MG63 (cell line): ENCODE measurements at regions not wholly inside any gene's neighbourhood (a gene's known extent, or its start where the extent isn't known, plus 50 kb on each side); places are given as distances from the start of the nearest gene placed in this dataset.

Experiments
- DNase-seq: peaks from one replicate; pipeline ENCODE4 v3.0.0-alpha.2; 2020
- H3K27me3 ChIP-seq: fragments of 250-450 bp; sonication (Bioruptor Pico); 2 replicates; pipeline ENCODE4 v1.5.1; 2020; ENCODE audit warnings: mild to moderate bottlenecking, moderate library complexity
- H3K36me3 ChIP-seq: fragments of 250-450 bp; sonication (Bioruptor Pico); 2 replicates; pipeline ENCODE4 v1.5.1; 2020; ENCODE audit warnings: mild to moderate bottlenecking, moderate library complexity
- H3K4me3 ChIP-seq: fragments of 250-450 bp; sonication (Bioruptor Pico); 2 replicates; pipeline ENCODE4 v1.5.1; 2020; ENCODE audit warnings: mild to moderate bottlenecking, moderate library complexity
- H3K9me3 ChIP-seq: fragments of 250-450 bp; sonication (Bioruptor Pico); 2 replicates; pipeline ENCODE4 v1.5.1; 2020; ENCODE audit warnings: mild to moderate bottlenecking, moderate library complexity

GRCh38 chr6:125469915-125470314 lies 168.1 kb upstream of the HDDC2 start:
- no peak for DNase-seq
- Histone ChIP-seq H3K27me3 (no peaks in the 10 kb centered on the region), H3K9me3 (no peaks in the 10 kb centered on the region), H3K36me3 (no peaks in the 10 kb centered on the region), H3K4me3 (no peak overlapping the region)

GRCh38 chr6:125471667-125472066 lies 169.9 kb upstream of the HDDC2 start:
- no peak overlapping the region for H3K4me3 ChIP-seq
- no peaks in the 10 kb centered on the region for H3K36me3 ChIP-seq
- no peaks in the 10 kb centered on the region for H3K9me3 ChIP-seq
- no peak for DNase-seq
- H3K27me3 ChIP-seq = no peaks in the 10 kb centered on the region

DNA sequence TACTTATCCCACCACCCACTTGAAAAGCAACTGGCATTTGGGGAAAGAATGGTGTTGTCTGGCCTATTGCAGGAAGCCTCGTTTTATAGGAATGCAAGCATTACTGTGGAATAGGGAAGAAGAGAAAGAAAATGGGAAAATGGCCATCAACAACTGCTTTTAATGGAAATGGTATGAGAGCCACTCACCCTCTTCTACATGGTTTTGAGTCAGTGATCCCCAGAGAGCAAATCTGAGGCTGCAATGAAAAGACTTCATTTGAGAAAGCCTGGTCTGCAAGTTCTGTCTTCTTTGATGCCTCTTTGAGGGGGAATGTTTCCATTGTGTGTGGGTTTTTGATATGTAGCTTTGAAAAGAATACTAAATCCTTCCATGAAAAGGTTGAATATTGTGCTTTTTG lies 172.3 kb upstream of the HDDC2 start:
- no peaks in the 10 kb centered on the region for H3K27me3 ChIP-seq
- DNase-seq = no peak
- no peaks in the 10 kb centered on the region for H3K9me3 ChIP-seq
- no peak overlapping the region for H3K4me3 ChIP-seq
- no peaks in the 10 kb centered on the region for H3K36me3 ChIP-seq

GRCh38 chr6:125477156-125477555 lies 175.4 kb upstream of the HDDC2 start:
- Histone ChIP-seq H3K4me3 (no peak overlapping the region), H3K36me3 (no peaks in the 10 kb centered on the region), H3K27me3 (no peaks in the 10 kb centered on the region), H3K9me3 (no peaks in the 10 kb centered on the region)
- no peak for DNase-seq

GRCh38 chr6:125477844-125478243 lies 176.1 kb upstream of the HDDC2 start:
- Histone ChIP-seq H3K4me3 (no peak overlapping the region), H3K27me3 (no peaks in the 10 kb centered on the region), H3K36me3 (no peaks in the 10 kb centered on the region), H3K9me3 (no peaks in the 10 kb centered on the region)
- peak; percentile 7 for DNase-seq

DNA sequence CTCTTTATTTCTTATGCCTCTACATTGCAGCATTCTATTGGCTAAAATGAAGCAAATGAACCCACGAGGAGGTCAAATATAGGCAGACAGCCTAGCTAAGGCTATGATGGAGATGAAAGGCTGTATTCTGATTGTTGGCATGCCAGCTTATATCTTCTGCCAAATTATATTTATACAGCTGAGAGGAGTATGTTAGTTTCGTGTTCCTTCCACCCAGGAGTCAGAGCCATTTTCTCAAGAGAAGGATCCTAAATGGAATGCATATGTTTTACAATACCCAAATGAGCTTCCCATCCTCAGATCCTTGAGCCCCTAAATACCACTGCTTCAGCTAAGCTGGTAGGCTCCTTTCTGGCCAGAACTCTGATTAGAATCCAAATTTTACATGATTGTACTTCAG lies 178.4 kb upstream of the HDDC2 start:
- no peaks in the 10 kb centered on the region for H3K27me3 ChIP-seq
- H3K9me3 ChIP-seq = no peaks in the 10 kb centered on the region
- DNase-seq = no peak
- no peaks in the 10 kb centered on the region for H3K36me3 ChIP-seq
- H3K4me3 ChIP-seq = no peak overlapping the region

DNA sequence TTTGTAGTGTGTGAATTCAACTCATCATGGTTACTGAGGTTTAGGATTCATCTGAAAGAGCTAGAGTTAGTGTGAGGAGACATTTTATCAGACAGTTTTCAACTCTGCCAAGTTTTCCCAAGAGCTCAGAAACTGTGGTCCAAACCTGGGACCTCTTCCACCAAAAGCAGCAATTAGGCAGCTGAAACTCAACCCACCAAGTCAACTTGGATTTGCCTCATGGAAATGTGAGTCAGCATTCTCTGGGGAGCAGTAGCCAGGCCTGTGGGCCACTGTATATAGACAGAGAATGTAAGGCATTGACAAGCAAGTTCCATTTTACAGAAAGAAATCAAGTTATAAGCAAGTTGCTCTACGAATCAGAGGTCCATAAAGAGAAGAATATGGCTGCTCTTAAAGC lies 178.8 kb upstream of the HDDC2 start:
- H3K4me3 ChIP-seq = no peak overlapping the region
- peak; percentile 31 for DNase-seq
- no peaks in the 10 kb centered on the region for H3K36me3 ChIP-seq
- H3K27me3 ChIP-seq = no peaks in the 10 kb centered on the region
- H3K9me3 ChIP-seq = no peaks in the 10 kb centered on the region

- Histone ChIP-seq H3K36me3 (no peaks in the 10 kb centered on the region), H3K9me3 (no peaks in the 10 kb centered on the region)
- no peak for DNase-seq
These were observed 179.3 kb upstream of the HDDC2 start for GRCh38 chr6:125481056-125481455.

GRCh38 chr6:125485757-125486156 lies 184.0 kb upstream of the HDDC2 start:
- Histone ChIP-seq H3K36me3 (no peaks in the 10 kb centered on the region), H3K9me3 (no peaks in the 10 kb centered on the region), H3K27me3 (no peaks in the 10 kb centered on the region), H3K4me3 (no peak overlapping the region)
- no peak for DNase-seq

More at GRCh38 chr6:125481056-125481455, 179.3 kb upstream of the HDDC2 start:
- Histone ChIP-seq H3K27me3 (no peaks in the 10 kb centered on the region), H3K4me3 (no peak overlapping the region)

DNA sequence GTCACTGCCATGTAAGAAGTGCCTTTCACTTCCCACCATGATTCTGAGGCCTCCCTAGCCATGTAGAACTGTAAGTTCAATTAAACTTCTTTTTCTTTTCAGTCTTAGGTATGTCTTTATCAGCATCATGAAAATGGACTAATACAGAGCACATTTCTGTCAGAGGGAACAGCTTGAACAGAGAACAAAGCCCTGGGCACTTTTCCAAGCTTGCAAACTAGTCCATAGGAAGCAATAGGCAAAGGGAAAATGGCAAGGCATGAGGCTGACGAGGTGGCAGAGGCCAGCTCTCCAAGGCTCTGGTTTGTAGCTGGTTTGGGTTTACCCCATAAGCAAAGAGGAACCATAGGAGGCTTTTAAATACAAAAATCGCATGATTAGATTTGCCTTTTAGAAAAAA lies 185.1 kb upstream of the HDDC2 start:
- no peaks in the 10 kb centered on the region for H3K36me3 ChIP-seq
- no peak for DNase-seq
- no peaks in the 10 kb centered on the region for H3K9me3 ChIP-seq
- no peak overlapping the region for H3K4me3 ChIP-seq
- H3K27me3 ChIP-seq = no peaks in the 10 kb centered on the region

DNA sequence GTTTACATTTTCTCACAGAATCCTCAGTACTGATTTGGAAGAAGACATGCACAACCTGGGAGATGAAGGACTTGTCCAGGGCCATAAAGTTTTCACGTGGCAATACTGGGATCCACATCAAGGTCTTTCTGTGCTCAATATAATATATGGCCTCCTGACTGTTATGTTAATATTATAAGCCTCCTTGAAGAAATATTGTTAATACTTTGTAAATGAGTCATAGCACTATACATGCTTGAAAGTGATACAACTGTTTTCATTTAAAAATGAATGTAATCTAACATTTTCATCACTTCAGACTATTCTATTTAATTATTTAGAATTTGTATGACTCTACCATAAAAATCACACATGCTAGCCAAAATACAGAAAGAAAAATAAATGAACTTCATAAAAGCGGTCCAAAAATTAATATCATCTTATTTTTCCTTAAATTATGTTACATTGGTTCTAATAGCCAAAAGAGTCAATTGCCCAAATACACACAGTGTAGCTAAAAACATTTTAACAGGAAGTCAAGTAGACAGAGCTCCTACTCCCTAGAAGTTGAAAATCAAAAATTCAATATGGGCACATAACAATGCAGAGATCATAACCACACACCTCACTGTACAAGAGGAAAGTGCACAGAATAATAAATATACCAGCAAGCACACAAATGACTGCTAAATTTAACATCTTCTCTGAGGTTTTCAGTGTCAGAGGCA lies 188.0 kb upstream of the HDDC2 start:
- Histone ChIP-seq H3K4me3 (no peak overlapping the region), H3K27me3 (no peaks in the 10 kb centered on the region), H3K36me3 (no peaks in the 10 kb centered on the region), H3K9me3 (no peaks in the 10 kb centered on the region)
- no peak for DNase-seq

GRCh38 chr6:125491860-125492618 lies 190.3 kb upstream of the HDDC2 start:
- H3K27me3 ChIP-seq = no peaks in the 10 kb centered on the region
- H3K4me3 ChIP-seq = no peak overlapping the region
- H3K9me3 ChIP-seq = no peaks in the 10 kb centered on the region
- no peaks in the 10 kb centered on the region for H3K36me3 ChIP-seq
- no peak for DNase-seq

- H3K4me3 ChIP-seq = no peak overlapping the region
- no peaks in the 10 kb centered on the region for H3K9me3 ChIP-seq
- H3K36me3 ChIP-seq = no peaks in the 10 kb centered on the region
- H3K27me3 ChIP-seq = no peaks in the 10 kb centered on the region; the same call in 1 of the 2 replicates
- no peak for DNase-seq
These were observed 196.8 kb upstream of the HDDC2 start for GRCh38 chr6:125498606-125499005.

GRCh38 chr6:125499535-125499934 lies 197.8 kb upstream of the HDDC2 start:
- no peaks in the 10 kb centered on the region; the same call in 1 of the 2 replicates for H3K27me3 ChIP-seq
- no peak for DNase-seq
- H3K9me3 ChIP-seq = no peaks in the 10 kb centered on the region
- no peaks in the 10 kb centered on the region for H3K36me3 ChIP-seq
- no peak overlapping the region for H3K4me3 ChIP-seq

- DNase-seq = no peak
- H3K36me3 ChIP-seq = no peaks in the 10 kb centered on the region
- H3K9me3 ChIP-seq = no peaks in the 10 kb centered on the region
- no peaks in the 10 kb centered on the region; the same call in 1 of the 2 replicates for H3K27me3 ChIP-seq
- H3K4me3 ChIP-seq = no peak overlapping the region
These were observed 201.4 kb upstream of the HDDC2 start for GRCh38 chr6:125503181-125503580.

GRCh38 chr6:125507987-125508655 lies 206.4 kb upstream of the HDDC2 start:
- Histone ChIP-seq H3K4me3 (no peak overlapping the region), H3K27me3 (no peaks in the 10 kb centered on the region), H3K36me3 (no peaks in the 10 kb centered on the region), H3K9me3 (no peaks in the 10 kb centered on the region)
- no peak for DNase-seq

- no peak overlapping the region for H3K4me3 ChIP-seq
- no peak for DNase-seq
- no peaks in the 10 kb centered on the region for H3K9me3 ChIP-seq
- H3K27me3 ChIP-seq = no peaks in the 10 kb centered on the region
- H3K36me3 ChIP-seq = no peaks in the 10 kb centered on the region
These were observed 207.0 kb upstream of the HDDC2 start for GRCh38 chr6:125508793-125509192.
